ENCODE measurements at regions not wholly inside any gene's neighbourhood (a gene's known extent, or its start where the extent isn't known, plus 50 kb on each side); places are given as distances from the start of the nearest gene placed in this dataset.

DNA sequence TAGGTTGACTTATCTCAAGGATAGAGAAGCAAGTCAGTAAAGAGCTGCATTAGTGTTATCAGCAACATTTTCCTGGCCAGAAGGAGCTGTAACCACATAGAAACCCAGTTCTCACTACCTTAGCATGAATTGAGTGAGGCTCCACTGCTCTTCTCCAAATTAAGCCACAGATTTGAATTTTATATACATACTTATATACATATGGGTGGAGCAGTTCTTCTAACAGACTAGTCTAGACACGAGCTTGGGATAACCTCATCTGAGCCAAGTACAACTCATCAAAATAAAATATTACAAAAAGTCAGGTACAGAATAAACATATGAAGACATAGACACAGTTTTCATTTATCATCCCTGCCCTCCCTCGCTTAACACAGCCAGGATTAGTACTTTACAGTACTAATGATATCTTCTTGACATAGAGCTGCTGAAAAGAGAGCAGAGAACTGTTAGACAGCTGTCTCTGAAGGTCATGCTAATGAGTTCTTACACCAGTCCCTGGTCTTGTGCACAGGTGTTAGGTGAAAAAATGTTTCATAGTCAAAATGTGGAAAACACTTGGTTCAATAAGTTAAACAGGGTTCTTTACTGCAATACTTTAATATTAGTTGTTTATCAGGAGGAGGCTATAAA lies 147.4 kb upstream of the HTR1E start:
- TF ChIP-seq, protein P1, sequence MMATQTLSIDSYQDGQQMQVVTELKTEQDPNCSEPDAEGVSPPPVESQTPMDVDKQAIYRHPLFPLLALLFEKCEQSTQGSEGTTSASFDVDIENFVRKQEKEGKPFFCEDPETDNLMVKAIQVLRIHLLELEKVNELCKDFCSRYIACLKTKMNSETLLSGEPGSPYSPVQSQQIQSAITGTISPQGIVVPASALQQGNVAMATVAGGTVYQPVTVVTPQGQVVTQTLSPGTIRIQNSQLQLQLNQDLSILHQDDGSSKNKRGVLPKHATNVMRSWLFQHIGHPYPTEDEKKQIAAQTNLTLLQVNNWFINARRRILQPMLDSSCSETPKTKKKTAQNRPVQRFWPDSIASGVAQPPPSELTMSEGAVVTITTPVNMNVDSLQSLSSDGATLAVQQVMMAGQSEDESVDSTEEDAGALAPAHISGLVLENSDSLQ (IDR thresholded peaks at IDR 0.05) = no peak
- no peak for TF ChIP-seq BHLHE40 (IDR thresholded peaks at IDR 0.05; ENCODE audit: borderline replicate concordance)
- TF ChIP-seq FOXM1 (IDR thresholded peaks at IDR 0.05; ENCODE audit: borderline replicate concordance) = no peak
- TF ChIP-seq FOXA1 (IDR thresholded peaks at IDR 0.05) = no peak
- TF ChIP-seq TARDBP (IDR thresholded peaks at IDR 0.05) = no peak
- no peak for TF ChIP-seq ELF4 (IDR thresholded peaks at IDR 0.05)
- TF ChIP-seq LEF1 (IDR thresholded peaks at IDR 0.05; ENCODE audit: borderline replicate concordance) = no peak
- TF ChIP-seq FOXK2 (IDR thresholded peaks at IDR 0.05) = no peak
- TF ChIP-seq ARNT (IDR thresholded peaks at IDR 0.05) = no peak
- no peak for TF ChIP-seq L3MBTL2 (conservative IDR thresholded peaks at IDR 0.05)
- TF ChIP-seq SP1 (IDR thresholded peaks at IDR 0.05) = no peak
- no peak for TF ChIP-seq SUZ12 (IDR thresholded peaks at IDR 0.05)
- TF ChIP-seq CTBP1 (IDR thresholded peaks at IDR 0.05; ENCODE audit: borderline replicate concordance) = no peak
- no peak for TF ChIP-seq NFRKB (IDR thresholded peaks at IDR 0.05)

Data from HEK293T (cell line).